ENCODE measurements at regions not wholly inside any gene's neighbourhood (a gene's known extent, or its start where the extent isn't known, plus 50 kb on each side); places are given as distances from the start of the nearest gene placed in this dataset.
A peak's percentile ranks its signal among the peaks of the same experiment; 100 is the strongest.
"Not testable (repeated sequence)": the region's sequence is repeated elsewhere in the genome, so short reads cannot be mapped to it uniquely, and the experiment has no call there.

DNA sequence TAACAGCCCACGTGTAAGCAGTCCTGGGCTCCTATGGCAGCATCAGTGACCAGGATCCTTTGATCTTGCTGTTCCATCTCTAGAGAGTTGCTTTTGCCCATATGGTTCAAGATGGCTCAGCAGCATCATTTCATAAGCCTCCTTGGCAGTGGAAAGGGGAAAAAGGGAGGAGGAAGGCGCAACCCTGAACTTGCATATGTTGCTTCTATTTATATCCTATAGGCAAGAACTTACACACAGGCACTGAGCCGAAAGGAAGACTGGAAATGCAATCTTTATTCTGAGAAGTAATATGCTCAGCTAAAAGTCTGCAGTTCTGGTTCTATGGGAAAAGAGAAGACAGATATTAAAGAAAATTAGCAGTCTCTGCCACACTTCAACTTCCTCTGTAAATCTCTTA is 167.7 kb upstream of the PLXNC1 start:
- no peak for DNase-seq

DNA sequence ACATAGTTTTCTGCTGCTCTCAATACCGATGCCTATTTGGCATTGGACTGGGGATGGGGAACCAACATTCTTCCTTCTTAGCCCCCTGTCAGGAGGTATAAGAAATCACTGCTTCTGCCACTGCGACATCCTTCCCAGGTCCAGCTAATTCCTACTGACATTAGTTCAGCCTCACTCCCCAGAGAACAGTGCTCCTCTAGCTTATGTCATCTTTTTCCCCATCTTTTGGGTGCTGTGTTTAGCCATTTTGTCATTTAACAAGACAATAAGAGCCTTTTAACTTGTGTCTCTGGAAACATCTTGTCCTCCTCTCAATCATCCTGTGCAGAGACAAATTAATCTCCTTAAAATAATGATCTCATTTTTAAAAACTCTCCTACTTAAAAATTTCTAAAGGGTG is 167.0 kb upstream of the PLXNC1 start:
- no peak for DNase-seq

DNA sequence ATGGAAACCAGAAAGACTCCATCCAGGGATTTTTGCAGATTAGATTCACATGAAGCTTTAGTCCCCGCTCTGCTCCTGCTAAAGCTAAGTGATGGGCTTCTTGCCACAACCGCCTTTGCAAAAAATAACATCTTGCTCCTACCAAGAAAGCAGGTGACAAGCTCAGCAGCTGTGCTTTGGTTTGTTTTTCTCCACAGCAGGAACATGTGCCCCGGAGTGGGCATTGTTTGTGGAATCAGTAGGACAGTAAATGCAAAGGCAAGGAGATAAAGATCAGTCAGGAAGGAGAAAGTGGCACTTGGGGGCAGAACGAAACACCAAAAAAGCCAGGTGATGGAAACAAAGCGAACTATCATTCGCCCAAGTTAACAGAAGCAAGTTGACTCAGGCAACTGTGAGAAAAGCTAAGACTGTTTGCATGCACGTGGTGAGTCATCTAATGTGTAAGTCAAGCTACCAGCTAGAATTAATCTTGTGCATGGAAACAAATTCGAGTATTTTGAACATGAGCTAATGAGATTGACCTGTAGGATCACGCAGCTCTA is 165.5 kb upstream of the PLXNC1 start:
- DNase-seq: no peak

DNA sequence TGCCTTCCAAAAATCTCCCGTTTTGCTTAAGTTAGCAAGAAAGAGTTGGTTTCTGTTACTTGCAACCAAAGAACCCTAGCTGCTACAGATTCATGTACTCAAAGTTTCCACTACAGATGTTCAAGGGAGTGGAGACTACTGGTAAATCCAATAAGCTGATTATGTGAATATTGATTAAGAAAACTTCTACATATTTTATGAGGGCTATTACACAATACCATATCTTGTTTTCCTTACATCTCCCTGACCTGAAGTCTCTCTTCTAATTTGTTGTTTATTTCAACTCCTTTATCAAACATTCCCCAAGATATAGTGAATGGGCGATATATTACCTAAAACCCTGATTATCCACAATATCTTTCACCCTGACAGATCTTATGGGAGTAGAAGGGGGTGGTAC is 164.4 kb upstream of the PLXNC1 start:
- DNase-seq: no peak

DNA sequence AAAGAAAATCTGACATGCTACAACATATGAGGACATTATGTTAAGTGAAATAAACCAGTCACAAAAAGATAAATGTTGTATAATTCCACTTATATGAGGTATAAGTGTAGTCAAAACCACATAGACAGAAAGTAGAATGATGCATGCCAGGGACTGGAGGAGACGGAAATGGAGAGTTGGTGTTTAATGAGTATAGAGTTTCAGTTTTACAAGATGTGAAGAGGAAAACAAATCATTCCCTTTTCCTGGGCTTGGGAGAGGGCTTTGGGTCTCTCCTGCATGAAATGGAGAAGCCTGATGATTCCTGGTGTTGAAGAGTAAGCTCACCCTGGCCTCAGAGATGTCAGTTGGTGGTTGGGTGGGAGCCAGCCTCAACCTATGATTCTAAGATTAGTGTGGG is 158.4 kb upstream of the PLXNC1 start:
- no peak for DNase-seq

DNA sequence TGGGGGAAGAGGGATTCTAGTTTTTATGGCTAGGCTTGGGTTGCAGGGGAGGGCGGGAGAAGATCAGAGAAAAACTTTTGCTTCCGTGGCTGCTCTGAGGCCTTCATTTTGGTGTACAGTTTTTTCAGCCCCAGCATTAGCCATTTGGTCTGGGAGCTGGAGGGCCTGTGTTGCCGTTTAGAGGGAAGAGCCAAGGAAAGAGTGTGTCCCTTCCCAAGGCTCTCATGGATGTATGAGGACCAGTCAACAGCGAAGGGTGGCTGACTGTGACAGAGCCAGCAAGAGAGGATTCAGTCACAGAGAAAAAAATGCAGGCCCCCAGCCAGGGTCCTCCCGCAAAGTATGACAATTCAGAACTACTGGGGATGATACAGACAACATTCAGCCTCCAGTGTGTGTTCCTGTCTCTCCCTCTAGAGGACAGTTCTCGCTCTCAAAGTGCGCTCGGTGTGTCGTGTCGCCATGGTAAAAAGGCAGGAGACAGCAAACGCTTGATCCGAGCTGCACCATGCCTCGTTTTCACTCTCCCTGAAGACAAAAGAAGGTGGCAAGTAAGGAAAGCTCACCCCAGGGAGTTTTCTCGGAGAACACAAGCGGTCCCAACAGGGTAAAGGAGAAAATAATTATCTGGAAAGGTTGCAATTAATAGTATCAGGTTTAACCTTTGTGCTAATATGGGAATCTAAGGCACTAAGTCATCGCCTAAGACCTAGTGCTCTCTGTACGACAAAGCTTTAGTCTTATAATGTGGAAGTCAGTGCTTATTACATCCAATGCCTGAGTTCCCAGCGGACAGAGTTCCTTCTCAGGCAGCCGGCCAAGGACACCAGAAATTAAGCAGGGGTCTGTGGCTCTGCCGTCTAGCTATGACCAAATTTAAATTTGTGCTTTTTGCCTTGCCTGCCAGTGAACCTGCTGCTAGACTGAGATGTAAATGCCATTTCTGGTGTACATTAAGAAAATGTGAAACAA is 157.3 kb upstream of the PLXNC1 start:
- no peak for DNase-seq

DNA sequence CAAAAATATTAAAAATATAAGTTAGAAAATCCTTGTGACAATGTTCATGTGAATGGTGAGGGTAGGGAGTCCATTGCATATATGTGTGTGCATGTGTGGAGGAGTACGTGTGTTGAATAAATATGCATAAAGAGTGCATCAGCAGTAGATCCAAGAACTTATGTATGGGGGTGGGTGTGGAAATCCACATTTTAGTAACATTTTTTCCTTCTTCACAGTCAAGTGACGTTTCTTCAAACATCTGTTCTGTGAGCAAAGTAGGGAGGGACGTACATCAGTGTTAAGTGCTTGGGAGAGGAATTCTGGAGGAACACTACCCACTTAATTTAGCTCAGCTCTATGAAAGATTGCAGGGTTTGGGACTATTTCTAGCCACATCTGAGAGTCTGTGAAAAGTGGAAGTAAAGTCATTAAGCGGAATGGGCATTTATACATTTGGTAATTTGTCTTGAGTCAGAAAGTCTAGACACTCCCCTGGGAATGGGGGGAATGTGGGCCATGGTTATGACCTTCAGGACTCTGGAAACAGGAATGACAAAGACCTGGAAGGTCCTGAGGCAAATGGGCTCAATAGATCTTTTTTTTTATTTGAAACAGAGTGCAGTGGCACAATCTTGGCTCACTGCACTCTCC is 156.4 kb upstream of the PLXNC1 start:
- DNase-seq: no peak

DNA sequence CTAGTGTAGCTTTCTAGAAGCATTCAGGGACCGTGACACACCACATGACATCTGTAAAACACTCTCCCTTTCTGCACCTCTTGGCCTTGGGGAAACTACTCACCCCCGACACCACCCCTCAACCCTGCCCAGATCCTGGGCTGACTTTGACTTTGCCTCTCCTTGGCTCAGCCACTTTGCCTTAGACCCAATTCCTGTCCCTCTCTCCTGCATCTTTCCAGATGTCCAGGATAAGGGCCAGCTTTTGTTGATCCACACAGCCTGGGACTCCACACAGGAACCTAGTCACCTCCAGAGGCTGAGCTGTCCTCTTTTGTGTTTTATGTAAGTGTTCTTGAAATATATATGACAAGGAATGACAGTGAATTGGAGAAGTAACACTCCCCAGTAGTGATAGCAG is 153.7 kb upstream of the PLXNC1 start:
- DNase-seq: no peak

DNA sequence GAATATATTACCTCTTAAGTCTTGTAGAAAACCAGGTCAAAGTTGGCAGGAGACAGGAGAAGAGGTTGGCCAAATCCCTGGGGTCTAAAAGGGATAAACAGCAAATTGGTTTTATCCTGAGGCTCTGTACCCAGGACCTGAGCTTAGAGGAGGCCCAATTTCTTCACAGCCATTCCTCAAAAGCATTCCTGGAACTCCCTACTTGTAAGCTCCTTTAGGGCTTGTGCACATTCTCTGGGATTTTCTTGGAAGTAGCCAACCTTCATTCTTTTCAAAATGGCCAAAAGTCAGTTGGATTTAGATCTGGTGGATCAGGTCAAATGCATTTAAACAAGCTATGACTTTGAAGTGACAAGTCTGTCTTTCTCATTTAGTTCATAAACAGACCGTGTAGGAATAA is 152.1 kb upstream of the PLXNC1 start:
- DNase-seq: no peak

DNA sequence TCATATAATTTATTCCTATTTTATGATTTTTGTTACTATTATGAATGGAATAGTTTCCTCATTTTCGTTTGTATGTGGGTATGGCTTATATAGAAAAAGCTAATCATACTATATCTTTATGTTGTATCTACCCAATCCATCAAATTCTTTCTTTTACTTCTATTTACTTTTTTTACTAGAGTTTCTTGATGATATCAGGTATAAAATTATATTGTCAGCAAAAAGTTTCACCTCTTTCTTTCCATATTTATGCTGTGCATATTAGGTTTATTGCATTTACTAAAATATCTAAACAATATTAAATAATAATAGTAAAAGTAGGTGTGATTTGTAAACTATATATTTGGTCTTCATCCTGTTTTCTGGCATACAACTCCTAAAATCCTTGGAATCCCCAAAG is 146.7 kb upstream of the PLXNC1 start:
- no peak for DNase-seq

DNA sequence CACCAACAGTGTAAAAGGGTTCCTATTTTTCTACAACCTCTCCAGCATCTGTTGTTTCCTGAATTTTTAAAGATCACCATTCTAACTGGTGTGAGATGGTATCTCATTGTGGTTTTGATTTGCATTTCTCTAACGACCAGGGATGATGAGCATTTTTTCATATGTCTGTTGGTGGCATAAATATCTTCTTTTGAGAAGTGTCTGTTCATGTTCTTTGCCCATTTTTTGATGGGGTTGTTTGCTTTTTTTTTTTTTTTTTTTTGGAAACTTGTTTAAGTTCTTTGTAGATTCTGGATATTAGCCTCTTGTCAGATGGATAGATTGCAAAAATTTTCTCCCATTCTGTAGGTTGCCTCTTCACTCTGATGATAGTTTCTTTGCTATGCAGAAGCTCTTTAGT is 145.5 kb upstream of the PLXNC1 start:
- DNase-seq: not testable (repeated sequence)

DNA sequence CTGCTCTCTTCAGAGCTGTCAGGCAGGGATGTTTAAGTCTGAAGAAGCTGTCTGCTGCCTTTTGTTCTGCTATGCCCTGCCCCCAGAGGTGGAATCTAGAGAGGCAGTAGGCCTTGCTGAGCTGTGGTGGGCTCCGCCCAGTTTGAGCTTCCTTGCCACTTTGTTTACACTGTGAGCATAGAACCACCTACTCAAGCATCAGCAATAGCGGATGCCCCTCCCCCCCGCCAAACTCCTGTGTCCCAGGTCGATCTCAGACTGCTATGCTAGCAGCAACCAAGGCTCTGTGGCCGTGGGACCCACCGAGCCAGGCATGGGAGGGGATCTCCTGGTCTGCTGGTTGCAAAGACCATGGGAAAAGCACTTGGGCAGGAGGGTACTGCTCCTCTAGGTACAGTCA is 140.5 kb upstream of the PLXNC1 start:
- DNase-seq: not testable (repeated sequence)

DNA sequence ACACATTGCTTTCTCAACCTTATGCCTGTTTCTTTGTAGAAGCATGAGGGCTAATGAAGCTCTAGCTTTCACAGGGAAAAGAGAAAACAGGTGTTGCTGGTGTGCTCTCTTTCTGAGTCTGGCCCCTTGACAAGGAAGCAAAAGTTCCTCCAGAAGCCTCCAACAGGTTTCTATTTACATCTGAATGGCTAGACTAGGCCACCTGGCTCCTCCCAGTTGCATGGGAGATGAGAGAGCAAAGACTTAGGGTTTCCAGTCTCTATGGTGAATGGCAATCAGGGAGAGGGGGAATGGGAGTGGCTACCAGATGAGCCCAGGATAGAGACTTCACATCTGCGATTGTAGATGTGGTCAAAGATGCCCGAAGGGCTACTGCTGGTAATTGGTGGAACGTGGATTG is 138.1 kb upstream of the PLXNC1 start:
- DNase-seq: no peak

DNA sequence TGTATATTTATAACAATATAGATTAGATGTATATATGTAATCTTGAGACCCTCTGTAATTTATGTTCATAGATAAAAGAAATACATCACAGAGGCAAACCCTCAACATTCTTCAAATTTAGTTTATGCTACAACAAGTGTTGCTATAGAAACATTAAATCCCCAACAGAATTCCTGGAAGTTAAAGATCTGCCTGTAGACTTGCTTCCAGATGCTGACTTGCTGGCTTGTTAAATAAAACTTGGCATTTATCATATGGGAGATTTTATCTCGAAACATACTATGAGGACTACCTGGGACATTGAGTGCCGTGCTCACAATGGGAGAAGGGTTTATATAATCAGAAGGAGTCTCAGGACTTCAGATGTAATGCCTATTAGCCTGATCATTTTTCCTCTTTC is 136.3 kb upstream of the PLXNC1 start:
- DNase-seq: no peak

DNA sequence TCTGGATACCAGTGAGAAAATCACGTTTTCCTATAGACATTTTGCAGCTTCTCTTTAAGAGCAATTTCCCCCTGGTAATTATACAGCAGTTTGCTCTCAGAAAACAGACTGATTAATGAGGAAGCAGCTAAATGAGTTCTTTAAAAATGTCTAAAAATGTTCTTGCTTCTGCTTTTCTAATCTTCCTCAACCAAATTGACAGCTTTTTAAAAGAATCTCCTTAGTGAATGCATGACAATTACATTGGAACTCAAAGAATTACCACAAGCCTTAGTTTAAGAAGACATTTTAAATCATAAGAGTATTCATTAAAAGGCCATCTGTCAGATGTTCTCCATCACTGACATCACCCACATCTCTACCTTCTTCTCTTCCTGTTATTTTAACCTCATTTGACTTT is 135.8 kb upstream of the PLXNC1 start:
- no peak for DNase-seq

DNA sequence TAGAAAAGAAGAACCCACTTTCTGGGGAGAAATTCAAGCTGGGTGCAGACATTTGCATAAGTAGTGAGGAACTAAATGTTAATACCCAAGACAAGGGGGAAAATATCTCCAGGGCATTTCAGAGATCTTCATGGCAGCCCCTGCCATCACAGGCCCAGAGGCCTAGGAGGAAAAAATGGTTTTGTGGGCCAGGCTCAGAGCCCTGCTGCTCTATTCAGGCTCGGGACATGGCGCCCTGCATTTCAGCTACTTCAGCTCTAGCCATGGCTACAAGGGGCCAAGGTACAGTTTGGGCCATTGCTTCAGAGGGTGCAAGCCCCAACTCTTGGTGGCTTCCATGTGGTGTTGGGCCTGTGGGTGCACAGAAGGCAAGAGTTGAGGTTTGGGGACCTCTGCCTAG is 131.1 kb upstream of the PLXNC1 start:
- DNase-seq: not testable (repeated sequence)

DNA sequence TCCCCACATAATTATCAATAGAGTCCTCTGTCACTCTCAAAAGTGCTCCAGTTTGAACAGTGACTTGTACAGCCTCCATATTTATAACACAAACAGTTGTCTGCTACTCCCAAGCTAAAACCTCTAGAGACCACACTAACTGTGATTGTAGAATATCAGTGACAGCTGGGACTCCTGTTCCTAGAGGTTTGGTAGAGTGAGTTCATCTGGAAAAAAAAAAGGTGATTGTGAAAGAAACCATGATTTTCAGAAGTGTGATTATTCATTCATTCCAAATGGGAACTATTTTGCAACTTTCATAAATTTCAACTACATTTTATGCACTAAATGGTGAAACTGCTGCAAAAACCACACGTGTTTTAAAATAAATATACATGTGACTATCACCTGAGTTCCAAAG is 128.0 kb upstream of the PLXNC1 start:
- DNase-seq: no peak

DNA sequence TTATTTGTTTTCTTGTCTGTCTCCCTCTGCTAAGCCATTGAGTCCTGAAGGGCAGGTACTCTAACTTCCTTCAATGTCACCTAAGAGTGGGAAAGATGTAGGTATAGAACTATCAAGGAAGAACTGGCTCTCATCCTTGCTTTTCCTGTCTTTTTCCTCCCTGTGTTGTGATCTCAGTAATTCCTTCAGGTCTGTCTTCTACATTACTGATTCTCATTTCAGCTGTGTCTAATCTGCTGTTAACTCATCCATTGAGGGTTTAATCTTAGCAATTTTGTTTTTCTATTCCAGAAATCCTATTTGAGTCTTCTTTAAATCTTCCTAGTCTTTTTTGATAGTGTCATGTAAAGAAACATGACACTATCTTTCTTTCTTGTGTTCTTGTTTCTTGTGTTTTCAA is 124.5 kb upstream of the PLXNC1 start:
- no peak for DNase-seq

DNA sequence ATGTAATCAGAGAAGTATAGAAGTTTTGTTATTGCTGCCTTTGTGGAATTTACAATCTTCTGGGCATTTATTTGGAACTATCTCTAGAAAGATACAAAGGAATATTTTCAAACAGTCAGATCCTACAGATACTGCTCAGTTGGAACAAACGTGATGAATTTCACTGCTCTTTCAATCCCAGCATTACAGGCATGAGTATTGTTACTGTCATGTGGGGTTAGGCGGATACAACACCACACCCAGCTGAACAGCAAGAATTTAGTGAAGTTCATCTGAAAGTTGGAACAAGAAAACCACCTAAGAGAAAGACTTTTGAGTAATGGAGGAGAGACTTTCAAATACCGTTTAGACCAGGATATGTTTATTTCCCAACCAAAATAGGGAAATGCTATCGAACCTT is 123.3 kb upstream of the PLXNC1 start:
- DNase-seq: no peak

DNA sequence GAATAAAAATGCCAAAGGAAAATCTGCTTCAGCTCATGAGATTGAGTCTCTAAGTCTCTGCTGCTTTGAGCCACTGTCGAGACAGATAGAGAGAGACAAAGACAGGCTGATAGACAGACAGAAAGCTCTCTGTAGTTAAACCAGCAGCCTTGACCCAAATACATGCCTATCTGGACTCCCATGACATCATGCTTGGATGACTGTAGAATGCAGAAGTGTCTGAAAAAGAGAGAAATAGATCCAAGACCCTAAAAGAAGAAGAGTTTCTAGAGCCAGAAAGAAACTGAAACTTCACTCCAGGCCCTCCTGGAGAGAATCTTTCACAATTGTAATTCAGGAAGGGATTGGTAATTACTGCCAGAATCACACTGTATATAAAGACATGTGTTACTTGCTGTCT is 122.6 kb upstream of the PLXNC1 start:
- DNase-seq: peak; percentile 23

DNA sequence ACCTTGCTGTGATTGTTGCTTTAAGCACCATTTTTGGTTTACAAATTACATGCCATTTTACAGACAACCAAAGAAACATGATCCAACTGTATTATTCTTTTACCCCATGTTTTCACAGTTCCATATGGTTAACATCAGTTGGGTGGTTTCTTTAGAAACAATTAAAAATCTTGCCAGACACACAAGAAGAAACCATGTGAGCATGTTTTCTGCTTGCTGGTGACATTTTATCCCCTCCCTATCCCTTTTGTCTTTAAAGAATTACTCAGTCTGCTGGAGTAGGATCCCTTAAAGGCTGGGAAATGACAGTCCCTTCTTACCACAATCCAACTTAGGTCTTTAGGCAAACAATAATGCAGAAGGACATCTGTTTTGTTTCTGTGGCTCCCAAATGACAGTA is 121.8 kb upstream of the PLXNC1 start:
- DNase-seq: no peak

DNA sequence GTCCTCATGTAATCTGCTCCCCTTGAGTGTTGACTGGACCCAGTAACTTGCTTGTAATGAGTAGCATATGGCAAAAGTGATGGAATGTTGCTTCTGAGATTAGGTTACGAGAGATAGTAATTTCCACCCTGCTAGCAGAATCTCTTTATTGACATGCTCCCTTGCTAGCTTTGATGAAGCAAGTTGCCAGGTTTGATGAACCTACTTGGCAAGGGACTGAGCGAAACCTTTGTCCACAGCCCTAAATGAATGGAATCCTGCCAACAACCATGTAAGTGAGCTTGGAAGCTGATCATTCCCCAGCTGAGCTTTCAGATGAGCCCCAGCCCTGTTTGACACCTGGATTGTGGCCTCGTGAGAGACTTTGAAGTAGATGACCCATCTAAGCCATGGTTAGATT is 120.8 kb upstream of the PLXNC1 start:
- no peak for DNase-seq

DNA sequence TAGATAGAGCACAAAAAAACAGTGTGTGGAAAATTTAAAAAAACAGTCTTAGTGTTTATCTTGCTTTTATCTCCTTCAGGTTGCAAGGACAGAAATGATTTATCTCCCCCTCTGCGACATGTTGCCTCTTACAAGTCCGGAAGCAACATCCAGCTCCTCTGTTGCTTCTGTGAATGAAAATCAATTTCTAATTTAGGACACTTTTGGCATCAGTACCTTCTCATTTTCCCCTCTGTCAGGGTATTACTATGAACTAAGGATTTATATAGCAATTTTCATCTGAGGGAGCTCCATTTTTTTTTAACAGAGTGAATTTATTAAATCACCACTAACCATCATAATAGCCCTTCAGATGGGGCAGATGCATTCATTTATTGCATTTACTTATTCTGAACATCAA is 116.6 kb upstream of the PLXNC1 start:
- DNase-seq: no peak

DNA sequence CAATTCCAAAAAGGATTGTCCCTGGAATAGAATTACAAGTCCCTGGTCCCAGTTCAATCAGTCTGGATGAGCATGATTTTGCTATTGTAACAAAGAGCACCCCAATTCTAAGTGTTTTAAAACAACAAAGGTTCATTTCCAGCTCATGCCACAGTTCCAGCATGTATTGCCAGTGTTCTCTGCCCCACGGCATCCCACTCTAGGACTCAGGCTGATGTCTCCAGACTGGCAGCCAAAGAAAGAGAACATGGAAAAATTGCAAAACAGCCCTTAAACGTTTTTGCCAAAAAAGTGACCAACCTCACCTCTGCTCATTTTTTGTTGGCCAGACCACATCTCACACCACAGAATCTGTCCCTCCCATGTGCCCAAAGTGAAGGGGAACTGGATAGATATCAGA is 116.0 kb upstream of the PLXNC1 start:
- no peak for DNase-seq

Data from SIG-M5 (cell line).